IPS-18a (cell line): ENCODE measurements at regions not wholly inside any gene's neighbourhood (a gene's known extent, or its start where the extent isn't known, plus 50 kb on each side); places are given as distances from the start of the nearest gene placed in this dataset.

Experiments
- H3K27ac ChIP-seq: one replicate; pipeline ENCODE4 v1.5.1; 2013; ENCODE audit warnings: low read length
- H3K27me3 ChIP-seq: one replicate; pipeline ENCODE4 v1.6.1; 2013; ENCODE audit warnings: mild to moderate bottlenecking, low read length; ENCODE audit not compliant: control insufficient read depth, insufficient read depth
- H3K36me3 ChIP-seq: one replicate; pipeline ENCODE4 v1.6.1; 2013; ENCODE audit warnings: low read depth, low read length; ENCODE audit not compliant: control insufficient read depth
- H3K4me1 ChIP-seq: one replicate; pipeline ENCODE4 v1.6.1; 2013; ENCODE audit warnings: low read depth, low read length; ENCODE audit not compliant: control insufficient read depth
- H3K4me3 ChIP-seq: one replicate; pipeline ENCODE4 v1.5.1; 2013; ENCODE audit warnings: low read length
- H3K9ac ChIP-seq: one replicate; pipeline ENCODE4 v1.6.1; 2013; ENCODE audit warnings: mild to moderate bottlenecking, low read length, moderate library complexity
- H3K9me3 ChIP-seq: one replicate; pipeline ENCODE4 v1.6.1; 2013; ENCODE audit warnings: low read depth, low read length; ENCODE audit not compliant: control insufficient read depth

GRCh38 chr10:4473977-4474376, 352.0 kb upstream of the AKR1E2 start:
- no peaks in the 10 kb centered on the region for H3K36me3 ChIP-seq
- no peak overlapping the region for H3K9ac ChIP-seq
- H3K27ac ChIP-seq: no peak overlapping the region
- no peak overlapping the region for H3K4me3 ChIP-seq
- H3K27me3 ChIP-seq: no peaks in the 10 kb centered on the region
- peaks cover 9% of the 10 kb centered on the region for H3K4me1 ChIP-seq
- no peaks in the 10 kb centered on the region for H3K9me3 ChIP-seq

GRCh38 chr10:4472190-4472904, 353.7 kb upstream of the AKR1E2 start:
- no peaks in the 10 kb centered on the region for H3K27me3 ChIP-seq
- peaks cover 4% of the 10 kb centered on the region for H3K4me1 ChIP-seq
- no peak overlapping the region for H3K9ac ChIP-seq
- no peak overlapping the region for H3K4me3 ChIP-seq
- no peaks in the 10 kb centered on the region for H3K36me3 ChIP-seq
- H3K27ac ChIP-seq: no peak overlapping the region
- H3K9me3 ChIP-seq: no peaks in the 10 kb centered on the region

DNA sequence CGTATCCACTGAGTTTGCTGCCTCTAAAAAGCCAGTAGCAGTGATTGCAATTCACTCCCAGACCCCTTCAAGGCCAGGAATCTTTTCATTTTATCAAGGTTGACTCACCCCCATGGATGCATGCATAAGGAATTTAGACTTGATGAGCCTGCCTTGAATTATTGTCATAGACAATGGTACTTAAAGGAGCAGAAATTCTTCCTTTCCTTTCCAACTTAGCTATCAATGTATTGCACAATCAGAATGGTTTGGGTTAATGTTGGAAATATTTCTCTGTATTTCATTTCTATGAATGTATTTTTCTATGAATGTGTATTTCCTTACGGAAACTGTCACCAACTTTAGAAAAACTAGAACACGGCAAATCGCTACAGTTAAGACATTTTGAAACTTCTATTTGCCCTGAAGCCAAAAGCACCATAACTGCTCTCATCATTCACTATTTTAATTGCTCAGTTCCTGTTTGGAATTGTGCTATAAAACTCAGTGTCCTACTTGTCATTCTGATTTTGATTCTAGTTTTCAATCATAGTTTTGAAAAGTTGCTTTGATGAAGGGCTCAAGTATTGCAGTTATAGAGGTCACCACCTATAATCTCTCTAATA, 355.7 kb upstream of the AKR1E2 start:
- Histone ChIP-seq H3K36me3 (no peaks in the 10 kb centered on the region), H3K4me1 (peaks cover 4% of the 10 kb centered on the region), H3K27me3 (no peaks in the 10 kb centered on the region), H3K4me3 (no peak overlapping the region), H3K27ac (no peak overlapping the region), H3K9ac (no peak overlapping the region), H3K9me3 (no peaks in the 10 kb centered on the region)

DNA sequence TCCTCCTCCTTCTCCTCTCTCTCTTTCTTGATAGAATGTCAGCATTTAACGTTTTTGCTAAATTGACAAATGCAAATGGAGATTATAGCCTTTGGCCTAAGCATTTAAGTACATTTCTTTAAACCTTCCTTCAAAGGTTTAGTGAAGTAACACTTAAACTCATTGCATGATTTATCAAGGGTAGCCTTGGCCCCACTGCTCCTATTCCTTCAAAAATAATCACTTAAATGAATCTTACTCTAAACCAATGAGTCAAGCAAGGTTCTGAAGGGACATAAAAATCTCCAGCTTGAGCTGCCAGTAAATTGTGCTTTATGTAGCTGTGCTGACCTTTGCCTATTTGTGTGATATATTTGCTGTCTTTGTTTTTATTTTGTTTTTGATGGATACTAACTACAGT, 358.5 kb upstream of the AKR1E2 start:
- Histone ChIP-seq H3K4me1 (no peaks in the 10 kb centered on the region), H3K9me3 (no peaks in the 10 kb centered on the region), H3K27me3 (no peaks in the 10 kb centered on the region), H3K36me3 (no peaks in the 10 kb centered on the region), H3K4me3 (no peak overlapping the region), H3K27ac (no peak overlapping the region), H3K9ac (no peak overlapping the region)

GRCh38 chr10:4460267-4460666, 365.7 kb upstream of the AKR1E2 start:
- H3K27ac ChIP-seq: no peak overlapping the region
- no peaks in the 10 kb centered on the region for H3K9me3 ChIP-seq
- no peaks in the 10 kb centered on the region for H3K27me3 ChIP-seq
- no peaks in the 10 kb centered on the region for H3K36me3 ChIP-seq
- H3K9ac ChIP-seq: no peak overlapping the region
- H3K4me3 ChIP-seq: no peak overlapping the region
- H3K4me1 ChIP-seq: no peaks in the 10 kb centered on the region

- Histone ChIP-seq H3K9ac (no peak overlapping the region), H3K4me1 (no peaks in the 10 kb centered on the region), H3K36me3 (no peaks in the 10 kb centered on the region), H3K27ac (no peak overlapping the region), H3K9me3 (no peaks in the 10 kb centered on the region), H3K4me3 (no peak overlapping the region), H3K27me3 (no peaks in the 10 kb centered on the region)
Measured at GRCh38 chr10:4459531-4459930, 366.5 kb upstream of the AKR1E2 start.

DNA sequence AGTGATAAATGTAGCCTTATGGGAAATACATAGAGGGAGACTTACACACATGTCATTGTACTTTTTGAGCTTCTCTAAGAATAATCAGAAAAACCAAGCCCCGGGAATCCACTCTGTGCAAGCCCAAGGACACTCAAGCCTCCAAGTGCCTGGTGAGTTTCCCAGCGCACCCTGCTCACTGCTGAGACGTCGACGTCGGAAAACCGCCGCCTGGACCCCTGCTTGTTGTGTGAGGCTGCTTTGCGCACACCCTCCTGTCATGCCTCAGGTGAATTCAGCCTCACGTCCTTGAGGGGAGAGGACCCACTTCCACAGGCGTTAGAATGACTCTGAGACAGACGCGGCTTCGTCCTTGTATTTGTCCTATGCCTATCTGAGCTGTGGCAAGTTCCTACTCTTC, 368.4 kb upstream of the AKR1E2 start:
- no peaks in the 10 kb centered on the region for H3K9me3 ChIP-seq
- no peak overlapping the region for H3K27ac ChIP-seq
- no peak overlapping the region for H3K9ac ChIP-seq
- H3K36me3 ChIP-seq: no peaks in the 10 kb centered on the region
- H3K4me3 ChIP-seq: no peak overlapping the region
- H3K4me1 ChIP-seq: no peaks in the 10 kb centered on the region
- H3K27me3 ChIP-seq: no peaks in the 10 kb centered on the region

DNA sequence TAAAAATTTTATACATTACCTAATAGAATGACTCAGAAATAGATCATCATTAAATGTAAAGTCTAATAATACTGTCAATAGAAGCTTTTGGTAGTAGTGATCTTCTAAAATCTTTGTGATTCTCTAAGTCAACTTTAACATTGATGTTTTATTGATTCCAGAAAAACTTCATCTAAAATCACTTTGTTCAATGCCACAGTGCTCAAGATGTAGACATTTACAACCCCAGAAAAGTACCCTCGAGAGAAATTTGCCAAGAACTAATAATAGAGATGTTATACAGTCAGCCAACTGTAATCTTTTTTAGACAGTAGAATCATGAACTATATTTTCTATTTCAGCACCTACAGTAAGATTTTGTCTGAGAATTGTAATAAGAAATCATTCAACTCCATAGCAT, 369.2 kb upstream of the AKR1E2 start:
- no peak overlapping the region for H3K4me3 ChIP-seq
- H3K9ac ChIP-seq: no peak overlapping the region
- no peaks in the 10 kb centered on the region for H3K36me3 ChIP-seq
- H3K4me1 ChIP-seq: no peaks in the 10 kb centered on the region
- H3K9me3 ChIP-seq: no peaks in the 10 kb centered on the region
- no peak overlapping the region for H3K27ac ChIP-seq
- no peaks in the 10 kb centered on the region for H3K27me3 ChIP-seq

- Histone ChIP-seq H3K36me3 (no peaks in the 10 kb centered on the region), H3K27ac (no peak overlapping the region), H3K27me3 (no peaks in the 10 kb centered on the region), H3K9me3 (no peaks in the 10 kb centered on the region), H3K4me3 (no peak overlapping the region), H3K9ac (no peak overlapping the region), H3K4me1 (peaks cover 3% of the 10 kb centered on the region)
Measured at GRCh38 chr10:4456279-4456678, 369.7 kb upstream of the AKR1E2 start.

- no peaks in the 10 kb centered on the region for H3K27me3 ChIP-seq
- no peaks in the 10 kb centered on the region for H3K36me3 ChIP-seq
- no peaks in the 10 kb centered on the region for H3K9me3 ChIP-seq
- no peak overlapping the region for H3K27ac ChIP-seq
- no peak overlapping the region for H3K4me3 ChIP-seq
- no peak overlapping the region for H3K9ac ChIP-seq
- peaks cover 10% of the 10 kb centered on the region for H3K4me1 ChIP-seq
Measured at GRCh38 chr10:4453950-4454349, 372.1 kb upstream of the AKR1E2 start.

- no peak overlapping the region for H3K9ac ChIP-seq
- H3K36me3 ChIP-seq: no peaks in the 10 kb centered on the region
Measured at GRCh38 chr10:4453276-4453675, 372.7 kb upstream of the AKR1E2 start.

More at GRCh38 chr10:4453276-4453675, 372.7 kb upstream of the AKR1E2 start:
- H3K27ac ChIP-seq: no peak overlapping the region
- H3K4me1 ChIP-seq: peaks cover 10% of the 10 kb centered on the region
- H3K27me3 ChIP-seq: no peaks in the 10 kb centered on the region
- H3K4me3 ChIP-seq: no peak overlapping the region
- H3K9me3 ChIP-seq: no peaks in the 10 kb centered on the region
